ENCODE measurements at regions not wholly inside any gene's neighbourhood (a gene's known extent, or its start where the extent isn't known, plus 50 kb on each side); places are given as distances from the start of the nearest gene placed in this dataset.

DNA sequence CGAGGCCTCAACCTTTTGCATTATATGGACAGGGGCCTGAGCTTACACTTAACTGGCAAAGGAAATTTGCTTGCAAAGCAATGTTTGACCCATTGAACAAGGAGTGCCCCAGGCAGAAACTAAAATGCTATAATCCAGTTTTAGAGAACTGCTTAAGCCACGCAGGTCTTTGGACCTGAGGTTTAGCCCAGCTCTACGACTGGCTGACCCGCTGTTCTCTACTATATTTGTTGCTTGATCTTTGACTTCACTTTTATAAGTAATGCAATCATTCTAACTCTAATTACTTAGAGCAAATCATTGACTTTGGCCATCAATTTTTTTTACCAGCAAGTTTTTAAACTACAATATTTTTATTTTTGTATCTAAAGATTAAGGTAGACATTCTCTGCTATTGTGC, 268.8 kb downstream of the MREG start:
- TF ChIP-seq, protein P1, sequence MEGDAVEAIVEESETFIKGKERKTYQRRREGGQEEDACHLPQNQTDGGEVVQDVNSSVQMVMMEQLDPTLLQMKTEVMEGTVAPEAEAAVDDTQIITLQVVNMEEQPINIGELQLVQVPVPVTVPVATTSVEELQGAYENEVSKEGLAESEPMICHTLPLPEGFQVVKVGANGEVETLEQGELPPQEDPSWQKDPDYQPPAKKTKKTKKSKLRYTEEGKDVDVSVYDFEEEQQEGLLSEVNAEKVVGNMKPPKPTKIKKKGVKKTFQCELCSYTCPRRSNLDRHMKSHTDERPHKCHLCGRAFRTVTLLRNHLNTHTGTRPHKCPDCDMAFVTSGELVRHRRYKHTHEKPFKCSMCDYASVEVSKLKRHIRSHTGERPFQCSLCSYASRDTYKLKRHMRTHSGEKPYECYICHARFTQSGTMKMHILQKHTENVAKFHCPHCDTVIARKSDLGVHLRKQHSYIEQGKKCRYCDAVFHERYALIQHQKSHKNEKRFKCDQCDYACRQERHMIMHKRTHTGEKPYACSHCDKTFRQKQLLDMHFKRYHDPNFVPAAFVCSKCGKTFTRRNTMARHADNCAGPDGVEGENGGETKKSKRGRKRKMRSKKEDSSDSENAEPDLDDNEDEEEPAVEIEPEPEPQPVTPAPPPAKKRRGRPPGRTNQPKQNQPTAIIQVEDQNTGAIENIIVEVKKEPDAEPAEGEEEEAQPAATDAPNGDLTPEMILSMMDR (IDR thresholded peaks at IDR 0.05; ENCODE audit: insufficient read depth, low read length), result no peak
- TF ChIP-seq SPI1 (IDR thresholded peaks at IDR 0.05; ENCODE audit: borderline replicate concordance, low read depth) (no peak), GABPA (IDR thresholded peaks at IDR 0.05; ENCODE audit: low read depth) (no peak), POLR2AphosphoS5 (IDR thresholded peaks at IDR 0.05; ENCODE audit: low read depth) (no peak)
- TF ChIP-seq, protein P2, sequence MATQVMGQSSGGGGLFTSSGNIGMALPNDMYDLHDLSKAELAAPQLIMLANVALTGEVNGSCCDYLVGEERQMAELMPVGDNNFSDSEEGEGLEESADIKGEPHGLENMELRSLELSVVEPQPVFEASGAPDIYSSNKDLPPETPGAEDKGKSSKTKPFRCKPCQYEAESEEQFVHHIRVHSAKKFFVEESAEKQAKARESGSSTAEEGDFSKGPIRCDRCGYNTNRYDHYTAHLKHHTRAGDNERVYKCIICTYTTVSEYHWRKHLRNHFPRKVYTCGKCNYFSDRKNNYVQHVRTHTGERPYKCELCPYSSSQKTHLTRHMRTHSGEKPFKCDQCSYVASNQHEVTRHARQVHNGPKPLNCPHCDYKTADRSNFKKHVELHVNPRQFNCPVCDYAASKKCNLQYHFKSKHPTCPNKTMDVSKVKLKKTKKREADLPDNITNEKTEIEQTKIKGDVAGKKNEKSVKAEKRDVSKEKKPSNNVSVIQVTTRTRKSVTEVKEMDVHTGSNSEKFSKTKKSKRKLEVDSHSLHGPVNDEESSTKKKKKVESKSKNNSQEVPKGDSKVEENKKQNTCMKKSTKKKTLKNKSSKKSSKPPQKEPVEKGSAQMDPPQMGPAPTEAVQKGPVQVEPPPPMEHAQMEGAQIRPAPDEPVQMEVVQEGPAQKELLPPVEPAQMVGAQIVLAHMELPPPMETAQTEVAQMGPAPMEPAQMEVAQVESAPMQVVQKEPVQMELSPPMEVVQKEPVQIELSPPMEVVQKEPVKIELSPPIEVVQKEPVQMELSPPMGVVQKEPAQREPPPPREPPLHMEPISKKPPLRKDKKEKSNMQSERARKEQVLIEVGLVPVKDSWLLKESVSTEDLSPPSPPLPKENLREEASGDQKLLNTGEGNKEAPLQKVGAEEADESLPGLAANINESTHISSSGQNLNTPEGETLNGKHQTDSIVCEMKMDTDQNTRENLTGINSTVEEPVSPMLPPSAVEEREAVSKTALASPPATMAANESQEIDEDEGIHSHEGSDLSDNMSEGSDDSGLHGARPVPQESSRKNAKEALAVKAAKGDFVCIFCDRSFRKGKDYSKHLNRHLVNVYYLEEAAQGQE (IDR thresholded peaks at IDR 0.05; ENCODE audit: insufficient replicate concordance, low read depth), result no peak

All from HL-60 (cell line).